ENCODE measurements at regions not wholly inside any gene's neighbourhood (a gene's known extent, or its start where the extent isn't known, plus 50 kb on each side); places are given as distances from the start of the nearest gene placed in this dataset.

DNA sequence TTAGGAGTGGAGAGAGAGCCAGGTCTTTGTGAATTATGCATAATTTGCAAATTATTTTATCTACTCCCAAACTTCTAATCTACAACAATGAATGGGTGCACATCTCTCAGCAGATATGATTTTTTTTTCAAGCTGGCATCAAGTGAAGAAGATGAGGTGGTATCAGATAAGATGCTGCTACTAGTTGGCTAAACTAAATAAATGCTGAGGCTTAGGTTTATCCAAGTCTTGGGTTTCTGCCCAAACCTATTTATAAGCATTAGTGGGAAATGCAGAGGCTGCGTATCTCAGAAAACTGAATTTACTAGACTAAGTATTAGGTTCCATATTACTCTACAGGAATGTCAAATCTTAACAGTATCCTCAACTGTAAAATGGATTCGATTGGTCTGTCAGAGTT is 703.0 kb upstream of the CELF2 start:
- TF ChIP-seq POLR2A (IDR thresholded peaks at IDR 0.05) = no peak
- TF ChIP-seq POLR2AphosphoS5 (IDR thresholded peaks at IDR 0.05) = no peak
- TF ChIP-seq, protein P1, sequence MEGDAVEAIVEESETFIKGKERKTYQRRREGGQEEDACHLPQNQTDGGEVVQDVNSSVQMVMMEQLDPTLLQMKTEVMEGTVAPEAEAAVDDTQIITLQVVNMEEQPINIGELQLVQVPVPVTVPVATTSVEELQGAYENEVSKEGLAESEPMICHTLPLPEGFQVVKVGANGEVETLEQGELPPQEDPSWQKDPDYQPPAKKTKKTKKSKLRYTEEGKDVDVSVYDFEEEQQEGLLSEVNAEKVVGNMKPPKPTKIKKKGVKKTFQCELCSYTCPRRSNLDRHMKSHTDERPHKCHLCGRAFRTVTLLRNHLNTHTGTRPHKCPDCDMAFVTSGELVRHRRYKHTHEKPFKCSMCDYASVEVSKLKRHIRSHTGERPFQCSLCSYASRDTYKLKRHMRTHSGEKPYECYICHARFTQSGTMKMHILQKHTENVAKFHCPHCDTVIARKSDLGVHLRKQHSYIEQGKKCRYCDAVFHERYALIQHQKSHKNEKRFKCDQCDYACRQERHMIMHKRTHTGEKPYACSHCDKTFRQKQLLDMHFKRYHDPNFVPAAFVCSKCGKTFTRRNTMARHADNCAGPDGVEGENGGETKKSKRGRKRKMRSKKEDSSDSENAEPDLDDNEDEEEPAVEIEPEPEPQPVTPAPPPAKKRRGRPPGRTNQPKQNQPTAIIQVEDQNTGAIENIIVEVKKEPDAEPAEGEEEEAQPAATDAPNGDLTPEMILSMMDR (IDR thresholded peaks at IDR 0.05) = no peak
- WGBS = 90% methylated on average over 2 of the region's 2 CpGs
- DNase-seq (ENCODE audit: low spot score) = no peak
- Histone ChIP-seq H3K36me3 (no peaks in the 10 kb centered on the region), H3K27ac (no peak overlapping the region), H3K4me1 (replicated peaks) (no peaks in the 10 kb centered on the region), H3K4me3 (no peak overlapping the region), H3K9me3 (no peaks in the 10 kb centered on the region), H3K27me3 (replicated peaks; ENCODE audit: insufficient read depth) (no peaks in the 10 kb centered on the region)
- intact Hi-C loops (cut with DNase I) = no loop called here

DNA sequence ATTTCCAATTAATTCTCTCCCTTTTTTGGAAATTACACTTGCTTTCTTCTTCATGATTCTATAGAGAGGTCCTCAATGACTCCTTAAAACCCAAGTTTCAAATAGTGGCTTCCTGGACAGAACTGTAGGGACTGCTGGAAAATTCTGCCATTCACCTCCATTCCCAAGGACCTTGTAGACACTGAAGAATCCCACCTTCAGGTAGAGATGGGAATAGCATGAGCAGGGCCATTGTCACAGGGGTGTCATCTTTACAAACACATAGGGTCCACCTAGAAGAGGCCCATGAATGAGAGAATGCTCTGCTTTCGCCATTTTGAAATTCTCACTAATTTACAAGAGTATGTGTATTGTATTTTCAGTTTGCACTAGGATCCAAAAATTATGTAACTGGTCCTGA is 701.7 kb upstream of the CELF2 start:
- 91% methylated on average over 1 of the region's 1 CpG for WGBS
- Histone ChIP-seq H3K9me3 (no peaks in the 10 kb centered on the region), H3K4me1 (replicated peaks) (no peaks in the 10 kb centered on the region), H3K36me3 (no peaks in the 10 kb centered on the region), H3K4me3 (no peak overlapping the region), H3K27ac (no peak overlapping the region), H3K27me3 (replicated peaks; ENCODE audit: insufficient read depth) (no peaks in the 10 kb centered on the region)
- TF ChIP-seq POLR2A (IDR thresholded peaks at IDR 0.05) (no peak), POLR2AphosphoS5 (IDR thresholded peaks at IDR 0.05) (no peak)
- TF ChIP-seq, protein P1 (IDR thresholded peaks at IDR 0.05) = no peak
- no peak for DNase-seq (ENCODE audit: low spot score)
- intact Hi-C loops (cut with DNase I) = no loop called here

DNA sequence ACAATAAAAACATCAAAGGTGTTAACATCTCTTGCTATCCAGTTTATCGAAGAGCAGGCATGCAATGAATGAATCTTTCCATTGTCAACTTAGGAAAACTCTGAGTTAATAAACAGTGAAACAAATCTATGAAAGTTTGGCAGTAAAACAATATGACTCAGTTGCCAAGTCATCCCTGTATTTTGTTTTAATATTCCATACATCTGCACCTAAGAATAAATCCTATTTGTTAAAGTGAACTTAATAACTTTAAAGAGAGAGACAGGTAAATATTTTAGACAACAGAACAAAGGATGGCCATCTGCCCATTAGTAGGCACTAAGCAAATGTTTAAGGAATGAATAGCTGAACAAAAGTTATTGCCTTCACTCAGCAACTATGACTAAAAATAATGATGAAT is 700.5 kb upstream of the CELF2 start:
- intact Hi-C loops (cut with DNase I) = no loop called here
- TF ChIP-seq, protein P1 (IDR thresholded peaks at IDR 0.05) = no peak
- TF ChIP-seq POLR2A (IDR thresholded peaks at IDR 0.05) (no peak), POLR2AphosphoS5 (IDR thresholded peaks at IDR 0.05) (no peak)
- Histone ChIP-seq H3K9me3 (no peaks in the 10 kb centered on the region), H3K27ac (no peak overlapping the region), H3K4me1 (replicated peaks) (no peaks in the 10 kb centered on the region), H3K27me3 (replicated peaks; ENCODE audit: insufficient read depth) (no peaks in the 10 kb centered on the region), H3K36me3 (no peaks in the 10 kb centered on the region), H3K4me3 (no peak overlapping the region)
- WGBS = 44% methylated on average over 1 of the region's 1 CpG
- no peak for DNase-seq (ENCODE audit: low spot score)

DNA sequence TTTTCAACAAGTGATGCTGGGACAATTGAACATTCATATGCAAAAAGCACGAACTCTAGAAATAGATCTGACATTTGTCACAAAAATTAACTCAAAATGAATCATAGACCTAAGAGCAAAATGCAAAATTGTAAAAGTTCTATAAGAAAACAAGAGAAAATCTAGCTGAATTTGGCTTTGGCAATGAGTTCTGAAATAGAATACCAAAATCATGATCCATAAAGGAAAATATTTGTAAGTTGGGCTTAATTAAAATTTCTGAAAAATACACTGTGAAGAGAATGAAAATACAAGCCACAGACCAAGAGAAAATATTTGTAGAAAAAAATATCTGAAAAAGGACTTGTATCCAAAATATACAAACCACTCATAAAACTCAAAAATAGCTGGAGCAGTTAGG is 698.8 kb upstream of the CELF2 start:
- TF ChIP-seq POLR2AphosphoS5 (IDR thresholded peaks at IDR 0.05) (no peak), POLR2A (IDR thresholded peaks at IDR 0.05) (no peak)
- TF ChIP-seq, protein P1 (IDR thresholded peaks at IDR 0.05) = no peak
- Histone ChIP-seq H3K27me3 (replicated peaks; ENCODE audit: insufficient read depth) (no peaks in the 10 kb centered on the region), H3K27ac (no peak overlapping the region), H3K4me1 (replicated peaks) (no peaks in the 10 kb centered on the region), H3K36me3 (no peaks in the 10 kb centered on the region), H3K4me3 (no peak overlapping the region), H3K9me3 (no peaks in the 10 kb centered on the region)
- intact Hi-C loops (cut with DNase I) = no loop called here
- no peak for DNase-seq (ENCODE audit: low spot score)
- 84% methylated on average over 1 of the region's 1 CpG for WGBS

DNA sequence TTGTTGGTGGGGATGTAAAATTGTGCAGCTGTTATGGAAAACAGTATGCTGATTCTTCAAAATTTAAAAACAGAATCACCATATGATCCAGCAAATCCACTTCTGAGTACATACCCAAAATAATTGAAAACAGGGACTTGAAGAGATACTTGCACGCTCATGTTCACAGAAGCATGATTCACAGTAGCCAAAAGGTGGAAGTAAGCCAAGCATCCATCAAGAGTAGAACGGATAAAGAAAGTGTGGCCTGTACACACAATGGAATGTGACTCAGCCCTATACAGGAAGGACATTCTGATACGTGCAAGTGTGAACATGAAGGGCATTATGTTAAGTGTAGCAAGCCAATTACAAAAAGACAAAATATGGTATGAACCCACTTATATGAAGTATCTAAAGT is 696.7 kb upstream of the CELF2 start:
- no peaks in the 10 kb centered on the region for H3K4me1 ChIP-seq (replicated peaks)
- no peak for DNase-seq (ENCODE audit: low spot score)
- no peak overlapping the region for H3K4me3 ChIP-seq
- no peaks in the 10 kb centered on the region for H3K36me3 ChIP-seq
- no peaks in the 10 kb centered on the region for H3K27me3 ChIP-seq (replicated peaks; ENCODE audit: insufficient read depth)
- no peak overlapping the region for H3K27ac ChIP-seq
- TF ChIP-seq POLR2AphosphoS5 (IDR thresholded peaks at IDR 0.05) = no peak
- TF ChIP-seq POLR2A (IDR thresholded peaks at IDR 0.05) = no peak
- TF ChIP-seq, protein P1 (IDR thresholded peaks at IDR 0.05) = no peak
- 29% methylated on average over 3 of the region's 3 CpGs for WGBS
- no peaks in the 10 kb centered on the region for H3K9me3 ChIP-seq
- intact Hi-C loops (cut with DNase I) = no loop called here
